ENCODE measurements at regions not wholly inside any gene's neighbourhood (a gene's known extent, or its start where the extent isn't known, plus 50 kb on each side); places are given as distances from the start of the nearest gene placed in this dataset.

GRCh38 chr13:58018865-58019264 lies 387.3 kb downstream of the PCDH17 start:
- Histone ChIP-seq H3K4me1 (ENCODE audit: control insufficient read depth in 4 of 4, insufficient read depth in 4 of 4, low read length in 3 of 4) (no peaks in the 10 kb centered on the region), H3K9ac (ENCODE audit: low read depth in 1 of 2, low read length in 2 of 2) (no peak overlapping the region), H3K27me3 (ENCODE audit: control insufficient read depth in 4 of 4, insufficient read depth in 4 of 4, low read length in 3 of 4) (no peaks in the 10 kb centered on the region), H3K9me3 (ENCODE audit: control insufficient read depth in 4 of 4, low read length in 3 of 4) (no peaks in the 10 kb centered on the region), H3K27ac (ENCODE audit: low read depth in 1 of 2, low read length in 2 of 2) (no peak overlapping the region), H3K36me3 (ENCODE audit: control insufficient read depth in 4 of 4, insufficient read depth in 3 of 4, low read depth in 1 of 4, low read length in 3 of 4) (no peaks in the 10 kb centered on the region), H3K4me3 (ENCODE audit: low read depth in 1 of 3, low read length in 3 of 3) (no peak overlapping the region)
- TF ChIP-seq TAF1 (conservative IDR thresholded peaks at IDR 0.05) (no peak), YY1 (IDR thresholded peaks at IDR 0.05) (no peak), FOXA1 (IDR thresholded peaks at IDR 0.05) (no peak), CTCF (IDR thresholded peaks at IDR 0.05; ENCODE audit: low read depth, low read length, missing input control) (no peak), REST (IDR thresholded peaks at IDR 0.05) (no peak), SP1 (IDR thresholded peaks at IDR 0.05) (no peak), RXRA (IDR thresholded peaks at IDR 0.05) (no peak), GABPA (IDR thresholded peaks at IDR 0.05 in 1 of 2, conservative IDR thresholded peaks at IDR 0.05 in 1 of 2) (no peak)
- TF ChIP-seq, protein P1, sequence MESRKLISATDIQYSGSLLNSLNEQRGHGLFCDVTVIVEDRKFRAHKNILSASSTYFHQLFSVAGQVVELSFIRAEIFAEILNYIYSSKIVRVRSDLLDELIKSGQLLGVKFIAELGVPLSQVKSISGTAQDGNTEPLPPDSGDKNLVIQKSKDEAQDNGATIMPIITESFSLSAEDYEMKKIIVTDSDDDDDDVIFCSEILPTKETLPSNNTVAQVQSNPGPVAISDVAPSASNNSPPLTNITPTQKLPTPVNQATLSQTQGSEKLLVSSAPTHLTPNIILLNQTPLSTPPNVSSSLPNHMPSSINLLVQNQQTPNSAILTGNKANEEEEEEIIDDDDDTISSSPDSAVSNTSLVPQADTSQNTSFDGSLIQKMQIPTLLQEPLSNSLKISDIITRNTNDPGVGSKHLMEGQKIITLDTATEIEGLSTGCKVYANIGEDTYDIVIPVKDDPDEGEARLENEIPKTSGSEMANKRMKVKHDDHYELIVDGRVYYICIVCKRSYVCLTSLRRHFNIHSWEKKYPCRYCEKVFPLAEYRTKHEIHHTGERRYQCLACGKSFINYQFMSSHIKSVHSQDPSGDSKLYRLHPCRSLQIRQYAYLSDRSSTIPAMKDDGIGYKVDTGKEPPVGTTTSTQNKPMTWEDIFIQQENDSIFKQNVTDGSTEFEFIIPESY (IDR thresholded peaks at IDR 0.05) = no peak
- 77% methylated on average over 1 of the region's 1 CpG for whole genome bisulfite sequencing
- no peak for DNase-seq (ENCODE audit: low spot score)

DNA sequence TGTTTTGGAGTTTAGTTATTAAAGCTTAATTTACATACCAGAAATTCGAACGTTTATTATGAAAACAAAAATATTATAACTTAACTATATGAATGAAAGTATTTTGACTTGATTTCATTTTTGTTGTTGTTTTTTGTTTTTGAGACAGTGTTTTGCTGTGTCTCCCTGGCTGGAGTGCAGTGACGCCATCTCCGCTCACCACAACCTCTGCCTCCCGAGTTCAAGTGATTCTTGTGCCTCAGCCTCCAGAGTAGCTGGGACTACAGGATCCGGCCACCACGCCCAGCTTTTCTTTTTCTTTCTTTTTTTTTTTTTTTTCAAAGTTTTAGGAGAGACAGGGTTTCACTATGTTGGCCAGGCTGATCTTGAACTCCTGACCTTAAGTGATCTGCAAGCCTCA lies 392.6 kb downstream of the PCDH17 start:
- no peak overlapping the region for H3K4me3 ChIP-seq (ENCODE audit: low read depth in 1 of 3, low read length in 3 of 3)
- H3K9me3 ChIP-seq (ENCODE audit: control insufficient read depth in 4 of 4, low read length in 3 of 4) = no peaks in the 10 kb centered on the region
- no peaks in the 10 kb centered on the region for H3K4me1 ChIP-seq (ENCODE audit: control insufficient read depth in 4 of 4, insufficient read depth in 4 of 4, low read length in 3 of 4)
- H3K27me3 ChIP-seq (ENCODE audit: control insufficient read depth in 4 of 4, insufficient read depth in 4 of 4, low read length in 3 of 4) = no peaks in the 10 kb centered on the region
- 90% methylated on average over 7 of the region's 7 CpGs for WGBS
- H3K27ac ChIP-seq (ENCODE audit: low read depth in 1 of 2, low read length in 2 of 2) = no peak overlapping the region
- no peak for DNase-seq (ENCODE audit: low spot score)
- TF ChIP-seq REST (IDR thresholded peaks at IDR 0.05) = no peak
- no peak for TF ChIP-seq FOXA1 (IDR thresholded peaks at IDR 0.05)
- TF ChIP-seq HNF4A (conservative IDR thresholded peaks at IDR 0.05) = no peak
- TF ChIP-seq, protein P1 (IDR thresholded peaks at IDR 0.05) = no peak
- no peak for TF ChIP-seq JUND (IDR thresholded peaks at IDR 0.05)
- no peak for TF ChIP-seq RXRA (IDR thresholded peaks at IDR 0.05)
- TF ChIP-seq NR2F2 (IDR thresholded peaks at IDR 0.05) = no peak
- TF ChIP-seq CTCF (IDR thresholded peaks at IDR 0.05; ENCODE audit: low read depth, low read length, missing input control) = no peak
- no peak for TF ChIP-seq RAD21 (IDR thresholded peaks at IDR 0.05)
- TF ChIP-seq, protein P2, sequence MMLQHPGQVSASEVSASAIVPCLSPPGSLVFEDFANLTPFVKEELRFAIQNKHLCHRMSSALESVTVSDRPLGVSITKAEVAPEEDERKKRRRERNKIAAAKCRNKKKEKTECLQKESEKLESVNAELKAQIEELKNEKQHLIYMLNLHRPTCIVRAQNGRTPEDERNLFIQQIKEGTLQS (IDR thresholded peaks at IDR 0.05) = no peak
- no peak for TF ChIP-seq YY1 (IDR thresholded peaks at IDR 0.05)
- no peak for TF ChIP-seq GABPA (IDR thresholded peaks at IDR 0.05 in 1 of 2, conservative IDR thresholded peaks at IDR 0.05 in 1 of 2)
- H3K36me3 ChIP-seq (ENCODE audit: control insufficient read depth in 4 of 4, insufficient read depth in 3 of 4, low read depth in 1 of 4, low read length in 3 of 4) = no peaks in the 10 kb centered on the region
- H3K9ac ChIP-seq (ENCODE audit: low read depth in 1 of 2, low read length in 2 of 2) = no peak overlapping the region
